Neural cell (in vitro differentiated cells): ENCODE measurements at regions not wholly inside any gene's neighbourhood (a gene's known extent, or its start where the extent isn't known, plus 50 kb on each side); places are given as distances from the start of the nearest gene placed in this dataset.

Source experiments
- CTCF ChIP-seq: fragments of 450-650 bp; IDR thresholded peaks from 2 replicates; pipeline ENCODE4 v1.5.1; 2014; ENCODE audit warnings: antibody characterized with exemption, mild to moderate bottlenecking, moderate library complexity; ENCODE audit not compliant: poor library complexity, severe bottlenecking
- EP300 ChIP-seq: fragments of 450-650 bp; conservative IDR thresholded peaks from 2 replicates; pipeline ENCODE4 v1.6.1; 2014; ENCODE audit warnings: antibody characterized with exemption, mild to moderate bottlenecking, moderate library complexity; ENCODE audit not compliant: poor library complexity, severe bottlenecking
- EZH2 ChIP-seq: fragments of 200-600, 300-800 bp; shearing (Covaris generic), sonication (generic); IDR thresholded peaks from 2 replicates; pipeline ENCODE4 v1.6.1; 2014; ENCODE audit warnings: antibody characterized with exemption, low read length, borderline replicate concordance, mild to moderate bottlenecking; ENCODE audit not compliant: insufficient read depth, poor library complexity, severe bottlenecking
- POLR2AphosphoS5 ChIP-seq: IDR thresholded peaks from 2 replicates; pipeline ENCODE4 v1.6.1; 2012
- RAD21 ChIP-seq: fragments of 450-650 bp; conservative IDR thresholded peaks from 2 replicates; pipeline ENCODE4 v1.6.1; 2014; ENCODE audit warnings: antibody characterized with exemption, mild to moderate bottlenecking, moderate library complexity
- SMC3 ChIP-seq: fragments of 450-650 bp; conservative IDR thresholded peaks from 2 replicates; pipeline ENCODE4 v1.6.1; 2014; ENCODE audit warnings: antibody characterized with exemption, mild to moderate bottlenecking, moderate library complexity; ENCODE audit not compliant: poor library complexity

- no peak for TF ChIP-seq CTCF
- no peak for TF ChIP-seq RAD21
- TF ChIP-seq POLR2AphosphoS5 = no peak
- no peak for TF ChIP-seq EZH2
- no peak for TF ChIP-seq EP300
- no peak for TF ChIP-seq SMC3
Observed at GRCh38 chrX:139200346-139200745, 330.2 kb upstream of the F9 start.
